NCI-H128 (cell line): ENCODE measurements at regions not wholly inside any gene's neighbourhood (a gene's known extent, or its start where the extent isn't known, plus 50 kb on each side); places are given as distances from the start of the nearest gene placed in this dataset.
"Not testable (repeated sequence)": the region's sequence is repeated elsewhere in the genome, so short reads cannot be mapped to it uniquely, and the experiment has no call there.

ENCODE experiments used
- DNase-seq: peaks from one replicate; lab custom pipeline; 2025; ENCODE audit not compliant: unreplicated experiment; lab: John Stamatoyannopoulos, UW

DNA sequence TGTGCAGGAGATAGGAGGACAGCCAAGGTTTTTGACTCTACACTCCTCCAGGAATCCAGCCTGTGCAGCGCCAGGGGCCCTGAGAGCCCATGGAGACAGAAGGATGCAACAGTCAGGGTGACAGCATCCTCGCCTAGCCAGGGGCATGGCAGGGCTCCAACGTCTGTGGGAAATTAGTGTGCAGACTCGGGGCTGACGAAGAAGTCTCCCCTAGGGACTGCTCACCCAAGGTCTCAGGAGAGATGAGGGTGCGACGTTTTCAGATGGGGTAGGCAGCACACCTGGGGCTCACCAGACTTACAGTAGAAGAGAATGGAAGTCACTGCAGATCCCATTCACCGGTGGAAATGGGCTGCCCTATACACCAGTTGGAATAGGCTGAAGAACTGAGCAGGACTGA is 241.7 kb downstream of the SETD4 start:
- no peak for DNase-seq

DNA sequence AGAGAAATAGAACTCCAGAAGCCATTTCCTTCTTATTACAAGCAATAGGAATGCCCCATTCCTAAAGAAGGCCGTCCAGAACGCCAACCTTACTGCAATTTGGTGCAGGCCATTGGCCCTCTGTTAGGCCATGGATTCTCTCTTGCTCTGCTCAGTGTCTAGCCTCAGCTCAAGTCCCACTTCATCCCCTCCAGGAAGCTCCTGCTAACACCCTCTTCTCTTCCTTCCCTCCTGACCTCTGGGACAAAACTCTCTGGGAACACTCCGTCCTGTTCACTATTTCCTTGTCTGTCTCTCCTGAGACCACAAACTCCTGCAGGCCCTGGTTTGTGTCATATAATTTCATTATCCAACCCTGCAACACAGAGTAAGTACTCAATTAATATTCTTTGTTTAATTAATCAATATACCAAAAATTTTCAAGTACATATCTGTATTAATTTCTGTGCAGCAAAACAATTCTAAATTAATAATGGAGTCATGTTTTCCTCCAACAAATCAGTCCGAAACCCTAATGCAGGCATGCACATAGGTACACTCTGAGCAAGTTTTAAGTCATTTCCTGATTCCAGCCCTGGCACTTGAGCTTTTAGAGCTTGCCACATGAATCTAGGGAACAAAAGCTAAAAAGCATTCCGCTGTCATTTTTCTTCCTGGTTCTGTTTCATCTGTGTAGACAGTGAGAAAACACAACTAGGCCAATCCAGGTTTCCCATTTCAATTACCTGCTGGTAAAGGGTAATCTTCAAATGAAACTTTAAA is 245.3 kb downstream of the SETD4 start:
- DNase-seq, result no peak

GRCh38 chr21:35812679-35813078 is 247.6 kb downstream of the SETD4 start:
- DNase-seq, result no peak

- DNase-seq, result no peak
These were observed 249.0 kb downstream of the SETD4 start for GRCh38 chr21:35811191-35811806.

- DNase-seq, result no peak
These were observed 249.8 kb downstream of the SETD4 start for GRCh38 chr21:35810431-35810970.

- no peak for DNase-seq
These were observed 258.9 kb downstream of the SETD4 start for GRCh38 chr21:35801391-35801790.

DNA sequence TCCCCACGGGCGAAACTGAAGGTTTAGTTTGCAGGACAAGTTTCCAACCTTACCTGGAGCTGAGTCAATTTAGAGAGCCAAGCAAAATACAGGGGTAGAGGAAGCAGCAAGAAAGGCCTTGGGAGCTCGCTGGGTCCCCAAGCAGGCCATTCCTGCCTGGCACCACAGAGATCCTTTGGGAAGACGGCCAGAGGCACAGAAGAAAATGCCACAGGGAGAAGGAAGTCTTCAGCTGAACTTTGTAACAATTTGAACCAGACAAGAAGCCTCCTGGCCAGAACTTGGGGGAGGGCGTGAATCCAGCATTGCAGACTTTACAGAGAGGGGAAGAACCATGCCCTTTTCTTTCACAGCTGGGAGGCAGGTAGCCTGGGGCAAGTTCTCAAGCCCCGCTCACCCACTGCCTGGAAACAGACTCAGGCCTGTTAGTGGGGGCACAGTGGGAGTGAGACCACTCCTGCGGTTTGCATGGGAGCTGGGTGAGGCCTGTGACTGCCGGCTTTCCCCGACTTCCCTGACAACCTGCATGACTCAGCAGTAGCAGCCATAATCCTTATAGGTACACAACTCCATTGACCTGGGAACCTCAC is 259.4 kb downstream of the SETD4 start:
- not testable (repeated sequence) for DNase-seq

- DNase-seq, result no peak
These were observed 263.5 kb downstream of the SETD4 start for GRCh38 chr21:35796844-35797243.

- DNase-seq, result not testable (repeated sequence)
These were observed 265.8 kb downstream of the SETD4 start for GRCh38 chr21:35794527-35794926.

DNA sequence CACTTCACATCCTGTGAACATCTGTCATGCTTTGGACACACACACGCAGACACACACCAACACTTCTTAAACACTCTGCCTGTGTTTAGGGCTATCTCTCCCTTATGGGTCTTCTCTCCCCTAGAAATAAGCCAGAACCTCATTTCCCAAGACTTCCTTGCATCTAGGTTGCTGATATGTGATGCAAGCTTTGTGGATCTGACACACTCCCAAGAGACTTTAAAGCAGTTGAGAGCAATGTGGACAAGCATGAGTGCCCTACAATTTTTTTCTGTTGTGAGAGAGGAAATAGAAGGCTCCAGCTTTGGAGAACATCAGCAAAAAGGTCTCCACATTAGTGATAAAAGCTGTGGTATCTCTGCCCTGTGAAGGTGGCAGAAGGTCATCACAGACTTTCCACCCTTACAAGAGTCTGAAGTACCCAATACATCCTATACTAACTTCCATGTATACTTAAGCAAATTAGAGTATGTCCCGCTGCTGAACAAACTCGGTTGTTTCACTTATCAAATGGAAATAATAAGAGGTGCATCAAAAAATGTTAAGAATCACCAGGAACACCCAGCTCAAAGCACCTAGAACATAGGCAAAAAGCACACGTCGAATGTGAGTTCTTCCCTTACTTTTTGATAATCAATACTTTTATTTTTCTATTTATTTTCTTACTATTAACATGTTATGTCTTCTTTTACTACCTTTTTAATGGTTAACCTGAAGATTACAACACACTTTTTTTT is 267.6 kb downstream of the SETD4 start:
- no peak for DNase-seq

DNA sequence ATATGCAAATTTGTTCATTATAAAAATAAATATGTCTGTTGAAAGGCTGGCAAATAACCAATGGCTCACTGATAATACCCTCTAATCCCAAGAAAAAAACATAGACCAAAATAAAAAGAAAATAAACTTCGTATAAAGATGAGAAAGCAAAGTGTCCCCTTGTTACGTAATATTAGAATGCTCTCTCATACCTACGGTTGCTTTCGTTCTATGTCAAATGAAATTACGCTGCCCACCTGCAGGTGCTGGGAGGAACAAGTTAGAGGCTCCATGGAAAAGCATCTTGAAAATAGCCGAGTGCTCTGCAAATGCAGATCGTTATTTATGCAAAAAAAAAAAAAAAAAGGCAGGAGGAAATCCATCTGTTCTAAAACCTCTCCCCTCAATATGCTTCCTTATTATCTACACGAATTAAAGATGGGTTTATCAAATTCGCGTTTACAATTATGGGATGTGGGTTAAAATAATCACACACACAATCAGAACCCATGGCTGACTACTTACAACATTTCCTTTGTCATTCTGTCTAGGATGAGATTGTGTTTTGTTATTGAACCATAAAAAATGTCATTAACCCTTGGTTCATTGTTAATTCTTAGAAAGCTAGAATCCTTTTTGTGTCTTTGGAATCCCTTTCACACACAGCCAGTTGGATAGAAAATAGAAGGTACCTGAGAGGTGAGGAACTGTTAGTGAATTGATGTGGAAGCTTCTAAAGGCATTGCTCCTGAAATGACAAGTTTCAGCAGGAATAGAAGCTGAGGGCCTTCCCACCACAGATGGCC is 268.6 kb downstream of the SETD4 start:
- DNase-seq, result no peak

DNA sequence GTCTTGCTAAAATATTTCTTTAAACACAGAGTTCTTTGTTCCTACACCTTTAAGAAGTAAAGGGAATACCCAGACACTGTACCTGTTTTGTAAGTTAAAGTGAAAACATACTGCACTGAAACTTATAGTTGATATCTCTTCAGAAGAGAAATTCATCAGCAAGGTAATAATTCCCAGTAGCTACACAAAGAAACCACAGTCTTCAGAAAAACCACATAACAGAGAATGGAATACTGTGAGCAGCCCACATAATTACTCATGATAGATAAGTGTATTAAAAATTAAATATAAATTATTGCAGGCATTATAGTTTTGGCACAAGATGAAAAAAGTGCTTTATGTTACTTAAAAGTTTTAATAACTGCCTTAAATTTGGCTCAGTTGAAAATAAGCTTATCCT is 276.6 kb downstream of the SETD4 start:
- DNase-seq, result no peak

DNA sequence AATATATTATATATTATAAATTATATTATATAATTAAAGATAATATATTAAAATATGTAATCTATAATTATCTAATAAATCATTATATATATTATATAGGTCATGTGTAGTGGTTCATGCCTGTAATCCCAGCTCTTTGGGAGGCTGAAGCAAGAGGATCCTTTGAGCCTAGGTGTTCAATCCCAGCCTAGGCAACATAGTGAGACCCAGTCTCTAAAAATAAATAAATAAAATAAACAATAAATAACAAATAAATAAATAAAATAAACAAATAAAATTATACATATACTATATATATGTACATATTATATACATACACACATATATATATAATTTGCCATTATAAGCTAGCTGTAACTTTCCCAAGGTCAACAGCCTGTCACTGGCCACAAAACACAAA is 277.7 kb downstream of the SETD4 start:
- DNase-seq, result no peak

DNA sequence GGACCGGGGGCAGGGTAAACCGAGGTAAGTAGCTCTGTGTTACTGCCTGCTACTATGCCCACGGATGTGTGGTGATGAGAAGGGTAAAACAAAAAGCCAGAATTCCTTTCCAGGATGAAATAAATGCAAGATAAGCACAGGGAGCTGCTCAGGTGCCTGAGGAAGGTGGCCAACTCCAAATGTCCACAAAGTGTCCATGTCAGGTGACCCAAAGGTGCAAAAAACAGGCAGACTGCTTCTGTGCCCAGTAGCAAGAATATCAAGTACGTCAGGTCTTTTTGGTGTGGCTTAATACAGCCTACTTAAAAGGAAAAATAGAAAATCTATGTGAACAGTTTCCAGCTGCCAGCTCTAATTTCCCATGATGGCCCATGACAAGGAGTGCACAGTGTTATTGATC is 279.3 kb downstream of the SETD4 start:
- no peak for DNase-seq

GRCh38 chr21:35779690-35780570 is 280.4 kb downstream of the SETD4 start:
- DNase-seq, result no peak

DNA sequence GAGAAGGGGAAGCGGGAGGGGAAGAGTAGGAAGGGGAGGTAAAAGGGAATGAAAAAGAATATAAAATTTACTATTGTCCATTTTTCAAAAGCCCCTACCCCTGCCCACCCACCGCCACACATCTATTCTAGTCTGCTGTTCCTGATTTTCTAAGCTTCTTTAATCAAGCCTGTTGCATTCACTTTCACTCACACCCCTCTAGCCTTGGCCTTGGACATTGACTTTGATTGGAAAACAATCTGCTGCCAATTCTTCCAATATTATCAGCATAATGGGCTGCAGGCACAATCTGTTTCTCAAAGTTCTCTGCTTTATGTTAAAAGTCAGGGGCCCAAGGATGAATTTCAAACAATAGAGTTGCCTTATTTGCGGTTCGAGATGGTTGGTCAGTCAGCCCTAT is 281.2 kb downstream of the SETD4 start:
- DNase-seq, result no peak

DNA sequence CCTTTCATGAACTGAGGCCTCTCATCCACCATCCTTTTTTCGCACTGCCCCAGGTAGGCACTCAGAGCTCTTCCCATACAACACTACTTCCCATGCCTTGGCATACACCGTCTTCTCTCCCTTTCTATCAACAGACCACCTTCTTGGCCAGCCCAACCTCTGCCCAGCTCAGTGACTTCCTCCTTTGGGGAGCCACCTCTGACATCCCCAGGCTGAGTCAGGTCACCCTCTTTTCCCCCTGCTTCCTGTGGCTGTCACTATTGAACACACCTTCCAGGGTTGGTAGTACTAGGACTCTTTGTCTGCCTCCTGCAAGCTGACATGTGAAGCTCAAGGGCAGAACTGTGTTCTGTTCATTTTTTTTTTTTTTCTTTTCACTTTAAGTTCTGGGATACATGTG is 283.2 kb downstream of the SETD4 start:
- no peak for DNase-seq

- DNase-seq, result no peak
These were observed 284.4 kb downstream of the SETD4 start for GRCh38 chr21:35775778-35776544.
